GM18867 (cell line): ENCODE measurements at regions not wholly inside any gene's neighbourhood (a gene's known extent, or its start where the extent isn't known, plus 50 kb on each side); places are given as distances from the start of the nearest gene placed in this dataset.

Experiments
- ATAC-seq: cut with Tn5 transposase; IDR thresholded peaks from one replicate; pipeline ENCODE4 v1.9.1; 2021; ENCODE audit warnings: mild to moderate bottlenecking, moderate library complexity; ENCODE audit not compliant: unreplicated experiment

GRCh38 chr15:93296759-93297500 lies 207.9 kb upstream of the RGMA start:
- no peak for ATAC-seq

- ATAC-seq: no peak
These were observed 205.9 kb upstream of the RGMA start for GRCh38 chr15:93294896-93295295.

- no peak for ATAC-seq
These were observed 205.1 kb upstream of the RGMA start for GRCh38 chr15:93294066-93294465.

GRCh38 chr15:93291380-93291779 lies 202.4 kb upstream of the RGMA start:
- ATAC-seq: no peak

GRCh38 chr15:93290618-93290946 lies 201.6 kb upstream of the RGMA start:
- ATAC-seq: no peak

GRCh38 chr15:93289941-93290617 lies 201.1 kb upstream of the RGMA start:
- ATAC-seq: no peak

GRCh38 chr15:93288728-93289294 lies 199.8 kb upstream of the RGMA start:
- no peak for ATAC-seq

- no peak for ATAC-seq
These were observed 197.4 kb upstream of the RGMA start for GRCh38 chr15:93286446-93286845.

GRCh38 chr15:93283854-93284253 lies 194.8 kb upstream of the RGMA start:
- ATAC-seq: no peak

GRCh38 chr15:93282808-93283207 lies 193.8 kb upstream of the RGMA start:
- ATAC-seq: no peak

GRCh38 chr15:93278783-93279182 lies 189.8 kb upstream of the RGMA start:
- no peak for ATAC-seq

GRCh38 chr15:93278006-93278405 lies 189.0 kb upstream of the RGMA start:
- no peak for ATAC-seq

- ATAC-seq: no peak
These were observed 185.2 kb upstream of the RGMA start for GRCh38 chr15:93274257-93274656.

- no peak for ATAC-seq
These were observed 182.9 kb upstream of the RGMA start for GRCh38 chr15:93271871-93272270.

GRCh38 chr15:93270937-93271467 lies 182.0 kb upstream of the RGMA start:
- ATAC-seq: no peak

GRCh38 chr15:93268066-93268465 lies 179.1 kb upstream of the RGMA start:
- ATAC-seq: no peak

GRCh38 chr15:93266291-93266690 lies 177.3 kb upstream of the RGMA start:
- ATAC-seq: no peak

- no peak for ATAC-seq
These were observed 176.1 kb upstream of the RGMA start for GRCh38 chr15:93265111-93265556.

GRCh38 chr15:93261845-93262244 lies 172.8 kb upstream of the RGMA start:
- ATAC-seq: no peak

GRCh38 chr15:93257920-93258319 lies 168.9 kb upstream of the RGMA start:
- ATAC-seq: no peak

GRCh38 chr15:93253681-93254080 lies 164.7 kb upstream of the RGMA start:
- ATAC-seq: no peak

GRCh38 chr15:93252780-93253179 lies 163.8 kb upstream of the RGMA start:
- ATAC-seq: no peak
